SU-DHL-6 (cell line): ENCODE measurements at regions not wholly inside any gene's neighbourhood (a gene's known extent, or its start where the extent isn't known, plus 50 kb on each side); places are given as distances from the start of the nearest gene placed in this dataset.

Experiments
- H2AFZ ChIP-seq: fragments of 200-600 bp; sonication (generic); 2 replicates; pipeline ENCODE4 v1.6.1; 2014; ENCODE audit warnings: low read depth, mild to moderate bottlenecking, moderate library complexity, mixed read lengths, antibody characterized with exemption, low read length; ENCODE audit not compliant: severe bottlenecking
- H3F3A ChIP-seq: fragments of 200-600 bp; shearing (Covaris generic); 2 replicates; pipeline ENCODE4 v1.6.0; 2016; ENCODE audit warnings: antibody characterized with exemption, mild to moderate bottlenecking; ENCODE audit not compliant: insufficient read depth
- H3K27ac ChIP-seq: fragments of 200-600 bp; sonication (generic); 2 replicates; pipeline ENCODE4 v1.5.1; 2016; ENCODE audit warnings: low read depth, mild to moderate bottlenecking, low read length, moderate library complexity, mixed read lengths
- H3K27me3 ChIP-seq: fragments of 200-600 bp; sonication (generic), shearing (Covaris generic); 2 replicates; pipeline ENCODE4 v1.6.0; 2014; ENCODE audit warnings: mild to moderate bottlenecking, low read length
- H3K36me3 ChIP-seq: fragments of 200-600 bp; sonication (generic); 2 replicates; pipeline ENCODE4 v1.6.1; 2014; ENCODE audit warnings: mild to moderate bottlenecking, low read length, mixed read lengths
- H3K4me2 ChIP-seq: fragments of 300-600, 200-600 bp; shearing (Covaris generic), sonication (generic); 2 replicates; pipeline ENCODE4 v1.6.0; 2014; ENCODE audit warnings: low read length, low read depth, mild to moderate bottlenecking; ENCODE audit not compliant: poor library complexity, severe bottlenecking
- H3K4me3 ChIP-seq: fragments of 200-600 bp; sonication (generic); 2 replicates; pipeline ENCODE4 v1.5.1; 2014; ENCODE audit warnings: antibody characterized with exemption, low read length, mild to moderate bottlenecking, mixed read lengths; ENCODE audit not compliant: insufficient read depth, poor library complexity, severe bottlenecking
- H3K79me2 ChIP-seq: fragments of 200-600 bp; sonication (generic); 2 replicates; pipeline ENCODE4 v1.6.1; 2014; ENCODE audit warnings: mild to moderate bottlenecking, low read length, moderate library complexity; ENCODE audit not compliant: insufficient read depth
- H3K9ac ChIP-seq: fragments of 200-600 bp; sonication (generic); 2 replicates; pipeline ENCODE4 v1.7.0; 2014; ENCODE audit warnings: mild to moderate bottlenecking, low read length
- H3K9me2 ChIP-seq: fragments of 200-600 bp; sonication (generic); replicated peaks from 2 replicates; pipeline ENCODE4 v1.6.1; 2014; ENCODE audit warnings: low read length; ENCODE audit not compliant: insufficient read depth
- H3K9me3 ChIP-seq: fragments of 200-600 bp; sonication (generic); 2 replicates; pipeline ENCODE4 v1.6.1; 2014; ENCODE audit warnings: low read length, mixed read lengths; ENCODE audit not compliant: insufficient read depth
- H4K20me1 ChIP-seq: fragments of 200-600 bp; sonication (generic); 2 replicates; pipeline ENCODE4 v1.6.1; 2014; ENCODE audit warnings: low read depth, mild to moderate bottlenecking, antibody characterized with exemption, low read length, moderate library complexity, mixed read lengths
- EZH2phosphoT487 ChIP-seq: fragments of 200-600 bp; sonication (generic), shearing (Covaris generic); conservative IDR thresholded peaks from 2 replicates; pipeline ENCODE4 v1.6.1; 2018; ENCODE audit warnings: mild to moderate bottlenecking, antibody characterized with exemption, low read length, moderate library complexity, mixed read lengths
- TF ChIP-seq, protein P1 (sequence below): fragments of 200-600 bp; sonication (generic); IDR thresholded peaks from one replicate; pipeline ENCODE4 v1.5.1; 2017; ENCODE audit warnings: antibody characterized with exemption, mild to moderate bottlenecking, low read length, moderate library complexity; ENCODE audit not compliant: insufficient read depth, poor library complexity, severe bottlenecking

DNA sequence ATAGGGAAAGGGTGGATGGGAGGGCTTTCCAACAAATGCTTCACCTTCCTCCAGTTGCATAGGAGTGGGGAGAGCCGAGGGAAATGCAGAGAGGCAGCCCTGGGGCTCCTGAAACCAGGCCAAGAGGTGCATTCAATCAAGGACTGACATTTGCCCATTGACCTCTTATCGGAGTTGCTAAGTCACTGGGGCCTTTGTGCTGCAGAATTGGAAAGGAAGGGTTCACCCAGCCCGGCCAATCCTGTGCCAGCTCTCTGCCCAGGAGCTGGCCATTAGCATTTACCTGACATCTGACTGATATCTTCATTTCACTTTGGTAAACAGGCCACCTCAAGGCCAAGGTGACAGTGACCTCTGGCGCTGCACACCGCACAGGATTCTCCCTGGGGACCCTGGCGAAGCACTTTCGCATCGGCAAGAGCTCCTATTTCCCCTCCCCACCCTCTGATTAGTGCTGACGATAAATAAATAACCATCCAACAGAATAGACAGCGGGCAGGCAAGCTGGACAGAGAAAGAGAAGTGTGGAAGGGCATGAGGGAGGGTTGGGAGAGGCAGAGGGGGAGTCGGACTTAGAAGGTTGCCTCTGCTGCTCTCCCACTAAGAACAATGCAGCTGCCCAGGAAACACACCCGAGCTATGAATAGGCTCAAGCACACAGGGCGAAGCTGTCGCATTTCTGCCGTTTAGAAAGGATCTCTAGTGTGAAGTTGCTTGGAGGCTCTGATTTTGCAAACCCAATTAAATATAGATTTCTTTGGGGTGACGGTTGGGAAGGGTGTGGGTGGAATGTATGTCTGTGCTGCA is 57.0 kb upstream of the BOD1 start:
- H3K36me3 ChIP-seq = no peaks in the 10 kb centered on the region
- H3K4me3 ChIP-seq = no peak overlapping the region
- no peaks in the 10 kb centered on the region; the same call in 1 of the 2 replicates for H3K9me3 ChIP-seq
- no peak overlapping the region for H3K27ac ChIP-seq
- no peak overlapping the region for H3K4me2 ChIP-seq
- no peaks in the 10 kb centered on the region for H3K27me3 ChIP-seq
- no peaks in the 10 kb centered on the region for H3K9me2 ChIP-seq
- H3F3A ChIP-seq = no peaks in the 10 kb centered on the region
- H2AFZ ChIP-seq = no peak overlapping the region
- H4K20me1 ChIP-seq = no peaks in the 10 kb centered on the region
- TF ChIP-seq EZH2phosphoT487 = no peak
- TF ChIP-seq, protein P1, sequence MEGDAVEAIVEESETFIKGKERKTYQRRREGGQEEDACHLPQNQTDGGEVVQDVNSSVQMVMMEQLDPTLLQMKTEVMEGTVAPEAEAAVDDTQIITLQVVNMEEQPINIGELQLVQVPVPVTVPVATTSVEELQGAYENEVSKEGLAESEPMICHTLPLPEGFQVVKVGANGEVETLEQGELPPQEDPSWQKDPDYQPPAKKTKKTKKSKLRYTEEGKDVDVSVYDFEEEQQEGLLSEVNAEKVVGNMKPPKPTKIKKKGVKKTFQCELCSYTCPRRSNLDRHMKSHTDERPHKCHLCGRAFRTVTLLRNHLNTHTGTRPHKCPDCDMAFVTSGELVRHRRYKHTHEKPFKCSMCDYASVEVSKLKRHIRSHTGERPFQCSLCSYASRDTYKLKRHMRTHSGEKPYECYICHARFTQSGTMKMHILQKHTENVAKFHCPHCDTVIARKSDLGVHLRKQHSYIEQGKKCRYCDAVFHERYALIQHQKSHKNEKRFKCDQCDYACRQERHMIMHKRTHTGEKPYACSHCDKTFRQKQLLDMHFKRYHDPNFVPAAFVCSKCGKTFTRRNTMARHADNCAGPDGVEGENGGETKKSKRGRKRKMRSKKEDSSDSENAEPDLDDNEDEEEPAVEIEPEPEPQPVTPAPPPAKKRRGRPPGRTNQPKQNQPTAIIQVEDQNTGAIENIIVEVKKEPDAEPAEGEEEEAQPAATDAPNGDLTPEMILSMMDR = no peak
- H3K9ac ChIP-seq = no peak overlapping the region
- H3K79me2 ChIP-seq = no peaks in the 10 kb centered on the region

DNA sequence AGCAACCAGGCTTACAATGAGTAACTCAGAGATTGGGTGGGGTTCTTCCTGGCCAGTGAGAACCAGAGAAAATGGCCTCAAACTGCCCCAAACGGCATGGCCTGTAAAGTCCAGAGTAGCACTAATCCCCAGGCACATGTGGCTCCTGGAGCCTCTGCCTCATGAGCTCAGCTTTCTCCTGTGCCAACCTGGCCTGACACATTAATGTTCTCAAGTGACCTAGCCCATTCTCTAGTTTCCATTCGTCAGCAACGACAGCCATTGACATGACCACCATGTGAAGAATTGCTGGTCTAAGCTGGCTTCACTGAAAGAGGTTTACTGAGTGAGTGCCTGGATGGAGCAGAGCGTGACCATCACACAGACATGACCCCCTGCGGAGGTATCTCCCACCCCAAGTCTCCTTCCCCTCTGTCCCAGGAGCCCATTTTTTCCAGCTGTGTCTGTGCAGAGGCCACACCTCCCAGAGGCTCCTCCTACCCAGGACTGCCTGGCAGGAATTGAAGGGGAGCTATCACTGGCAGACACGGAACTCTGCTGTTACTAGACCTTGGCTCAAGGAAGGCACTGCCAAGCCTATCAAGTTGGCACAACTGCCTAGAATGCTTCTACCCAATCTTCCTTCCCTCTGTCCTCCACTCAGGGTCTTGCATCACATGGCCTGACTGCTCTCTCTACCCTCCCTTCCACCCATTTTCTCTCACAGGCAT is 59.0 kb upstream of the BOD1 start:
- no peaks in the 10 kb centered on the region for H3K27me3 ChIP-seq
- H3K9me3 ChIP-seq = no peaks in the 10 kb centered on the region; the same call in 1 of the 2 replicates
- H3K79me2 ChIP-seq = no peaks in the 10 kb centered on the region
- TF ChIP-seq EZH2phosphoT487 = no peak
- TF ChIP-seq, protein P1 = no peak
- H3K9ac ChIP-seq = no peak overlapping the region
- H3K4me3 ChIP-seq = no peak overlapping the region
- no peak overlapping the region for H2AFZ ChIP-seq
- no peaks in the 10 kb centered on the region for H3K9me2 ChIP-seq
- H3K27ac ChIP-seq = no peak overlapping the region
- no peaks in the 10 kb centered on the region for H3K36me3 ChIP-seq
- no peaks in the 10 kb centered on the region for H3F3A ChIP-seq
- no peaks in the 10 kb centered on the region for H4K20me1 ChIP-seq
- H3K4me2 ChIP-seq = no peak overlapping the region

DNA sequence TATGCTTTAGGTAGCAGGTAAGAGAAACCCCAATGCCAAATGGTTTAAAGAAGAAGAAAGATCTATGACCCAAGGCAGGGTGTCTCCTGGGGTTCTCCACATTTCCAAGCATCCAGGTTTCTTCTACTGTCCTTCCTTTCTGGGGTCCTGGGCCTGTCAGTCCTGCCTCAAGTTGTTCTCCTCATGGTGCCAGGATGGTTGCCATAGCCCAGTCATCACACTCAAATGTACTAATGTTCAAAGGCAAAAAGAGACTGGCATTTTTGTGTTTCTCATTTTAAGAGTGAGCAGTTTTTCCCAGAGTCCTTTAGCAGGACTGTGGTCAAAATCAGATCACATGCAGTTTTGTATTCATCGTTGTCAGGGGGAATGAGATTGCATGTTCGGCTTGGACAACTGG is 59.9 kb upstream of the BOD1 start:
- Histone ChIP-seq H3K9ac (no peak overlapping the region), H4K20me1 (no peaks in the 10 kb centered on the region), H3K9me3 (no peaks in the 10 kb centered on the region; the same call in 1 of the 2 replicates), H3K36me3 (no peaks in the 10 kb centered on the region), H3K79me2 (no peaks in the 10 kb centered on the region), H3K4me3 (no peak overlapping the region), H3F3A (no peaks in the 10 kb centered on the region), H3K4me2 (no peak overlapping the region), H2AFZ (no peak overlapping the region), H3K9me2 (no peaks in the 10 kb centered on the region), H3K27ac (no peak overlapping the region), H3K27me3 (no peaks in the 10 kb centered on the region)
- TF ChIP-seq EZH2phosphoT487 = no peak
- TF ChIP-seq, protein P1 = no peak
